GM12873 (cell line): ENCODE measurements at regions not wholly inside any gene's neighbourhood (a gene's known extent, or its start where the extent isn't known, plus 50 kb on each side); places are given as distances from the start of the nearest gene placed in this dataset.

Source experiments
- CTCF ChIP-seq: IDR thresholded peaks from 2 replicates; pipeline ENCODE4 v1.5.1; 2012; ENCODE audit warnings: low read depth, mild to moderate bottlenecking, moderate library complexity, low read length, control low read depth; ENCODE audit not compliant: insufficient read depth; ENCODE audit errors: missing control alignments

- TF ChIP-seq CTCF = no peak
These were observed 118.0 kb downstream of the OAT start for GRCh38 chr10:124300735-124301134.

- TF ChIP-seq CTCF = no peak
These were observed 118.5 kb downstream of the OAT start for GRCh38 chr10:124300224-124300623.

- no peak for TF ChIP-seq CTCF
These were observed 119.0 kb downstream of the OAT start for GRCh38 chr10:124299696-124300095.

GRCh38 chr10:124298891-124299290 lies 119.8 kb downstream of the OAT start:
- no peak for TF ChIP-seq CTCF

- no peak for TF ChIP-seq CTCF
These were observed 121.6 kb downstream of the OAT start for GRCh38 chr10:124296813-124297788.

- TF ChIP-seq CTCF = no peak
These were observed 122.5 kb downstream of the OAT start for GRCh38 chr10:124296121-124296812.
